GM12891 (cell line): ENCODE measurements at regions not wholly inside any gene's neighbourhood (a gene's known extent, or its start where the extent isn't known, plus 50 kb on each side); places are given as distances from the start of the nearest gene placed in this dataset.
A peak's percentile ranks its signal among the peaks of the same experiment; 100 is the strongest.

Experiments used
- DNase-seq: peaks from one replicate; pipeline ENCODE4 v3.0.0; 2011; ENCODE audit warnings: low spot score; ENCODE audit not compliant: insufficient read length
- FAIRE-seq: peaks from 2 replicates; lab custom pipeline; 2011; peaks lifted over from hg19 to GRCh38; lab: Jason Lieb, UNC
- PAX5 ChIP-seq: IDR thresholded peaks from 2 replicates; pipeline ENCODE4 v1.6.1; 2011; ENCODE audit warnings: low read length, moderate library complexity, mild to moderate bottlenecking; ENCODE audit not compliant: insufficient read depth, severe bottlenecking
- POLR2A ChIP-seq: IDR thresholded peaks from 2 replicates; pipeline ENCODE4 v1.6.1; 2011; ENCODE audit warnings: low read depth, low read length, control low read depth
- POLR2AphosphoS5 ChIP-seq: IDR thresholded peaks from 2 replicates; pipeline ENCODE4 v1.6.1; 2011; ENCODE audit warnings: low read depth, low read length, control low read depth
- POU2F2 ChIP-seq: IDR thresholded peaks from 2 replicates; pipeline ENCODE4 v1.6.1; 2011; ENCODE audit warnings: low read depth, mild to moderate bottlenecking, control low read depth, low read length, moderate library complexity
- SPI1 ChIP-seq: IDR thresholded peaks from 2 replicates; pipeline ENCODE4 v1.6.1; 2011; ENCODE audit warnings: low read depth, low read length, control low read depth
- TAF1 ChIP-seq: IDR thresholded peaks from 2 replicates; pipeline ENCODE4 v1.6.1; 2011; ENCODE audit warnings: low read depth, low read length, control low read depth

DNA sequence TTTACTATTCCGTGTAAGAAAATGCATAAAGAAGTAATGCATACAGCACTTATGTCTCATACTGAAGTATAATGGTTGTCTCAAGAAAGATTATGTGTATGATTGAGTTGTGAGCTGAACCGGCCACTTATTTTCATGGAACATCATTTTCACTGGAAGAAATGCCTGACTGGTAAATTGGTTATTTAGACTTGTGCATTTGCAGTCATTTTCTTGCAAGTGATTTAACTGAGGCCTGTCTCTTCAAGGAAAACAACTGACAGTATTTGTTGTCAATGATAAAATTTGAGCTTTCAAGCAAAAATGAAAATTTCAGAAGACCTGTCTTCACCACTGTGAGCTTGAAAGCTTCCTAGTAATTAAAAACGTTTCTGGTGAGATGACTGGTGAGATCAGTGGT lies 62.7 kb upstream of the RPS6KA3 start:
- DNase-seq = no peak
- FAIRE-seq = no peak
- TF ChIP-seq POLR2AphosphoS5 = no peak
- no peak for TF ChIP-seq POLR2A
- TF ChIP-seq POU2F2 = no peak
- no peak for TF ChIP-seq SPI1
- no peak for TF ChIP-seq PAX5

GRCh38 chrX:20325786-20326388 lies 59.2 kb upstream of the RPS6KA3 start:
- FAIRE-seq (no peak), DNase-seq (no peak)
- no peak for TF ChIP-seq PAX5
- no peak for TF ChIP-seq SPI1

GRCh38 chrX:20322887-20323286 lies 56.2 kb upstream of the RPS6KA3 start:
- TF ChIP-seq PAX5 = no peak
- no peak for TF ChIP-seq SPI1
- TF ChIP-seq POLR2AphosphoS5 = no peak
- TF ChIP-seq POU2F2 = no peak
- TF ChIP-seq TAF1 = no peak
- no peak for TF ChIP-seq POLR2A
- no peak for FAIRE-seq

DNA sequence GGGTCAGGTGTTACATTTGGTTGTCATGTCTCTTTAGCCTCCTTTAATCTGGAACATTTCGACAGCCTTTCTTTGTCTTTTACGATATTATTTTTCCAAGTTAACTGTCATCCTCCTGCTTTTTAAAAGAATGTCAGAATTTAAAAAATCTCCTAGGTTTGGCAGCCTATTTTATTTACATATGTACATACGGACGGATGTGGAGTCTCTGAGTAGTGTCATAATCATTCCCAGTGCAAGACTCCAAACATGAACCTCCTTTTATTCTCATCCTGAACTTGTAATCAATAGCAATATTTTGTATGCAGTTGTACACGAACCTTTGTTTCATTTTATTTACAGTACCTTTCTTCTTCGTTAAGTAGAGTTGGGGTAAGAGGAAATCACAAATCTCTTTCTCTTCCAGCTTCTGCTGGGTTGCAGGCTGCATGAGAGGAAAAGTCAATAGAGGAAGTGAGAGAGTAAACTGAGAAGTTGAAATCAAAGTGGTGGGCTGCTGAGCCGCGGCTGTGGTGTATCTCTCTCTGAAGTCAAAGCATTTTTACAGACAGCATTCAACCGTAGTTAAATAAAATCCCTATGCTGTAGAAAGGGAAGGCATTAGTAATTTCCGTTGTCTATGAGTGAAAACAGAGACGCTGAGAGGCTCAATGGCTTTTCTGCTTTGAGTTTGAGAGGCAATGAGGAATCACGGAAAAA lies 53.9 kb upstream of the RPS6KA3 start:
- DNase-seq (peak; percentile 1), FAIRE-seq (peak; percentile 75)
- peak; percentile 97 for TF ChIP-seq SPI1
- TF ChIP-seq POU2F2 = no peak

More at GRCh38 chrX:20322887-20323286, 56.2 kb upstream of the RPS6KA3 start:
- DNase-seq = no peak

GRCh38 chrX:20319054-20319453 lies 52.3 kb upstream of the RPS6KA3 start:
- DNase-seq (no peak), FAIRE-seq (no peak)

GRCh38 chrX:20317873-20318272 lies 51.2 kb upstream of the RPS6KA3 start:
- no peak for FAIRE-seq
- DNase-seq = no peak
- no peak for TF ChIP-seq POLR2A
- no peak for TF ChIP-seq POLR2AphosphoS5
- no peak for TF ChIP-seq SPI1
- no peak for TF ChIP-seq POU2F2
- TF ChIP-seq TAF1 = no peak
- TF ChIP-seq PAX5 = no peak

More at GRCh38 chrX:20319054-20319453, 52.3 kb upstream of the RPS6KA3 start:
- no peak for TF ChIP-seq POU2F2
- no peak for TF ChIP-seq TAF1
- TF ChIP-seq PAX5 = no peak
- no peak for TF ChIP-seq POLR2AphosphoS5
- TF ChIP-seq POLR2A = no peak
- no peak for TF ChIP-seq SPI1
